ENCODE measurements at regions not wholly inside any gene's neighbourhood (a gene's known extent, or its start where the extent isn't known, plus 50 kb on each side); places are given as distances from the start of the nearest gene placed in this dataset.

DNA sequence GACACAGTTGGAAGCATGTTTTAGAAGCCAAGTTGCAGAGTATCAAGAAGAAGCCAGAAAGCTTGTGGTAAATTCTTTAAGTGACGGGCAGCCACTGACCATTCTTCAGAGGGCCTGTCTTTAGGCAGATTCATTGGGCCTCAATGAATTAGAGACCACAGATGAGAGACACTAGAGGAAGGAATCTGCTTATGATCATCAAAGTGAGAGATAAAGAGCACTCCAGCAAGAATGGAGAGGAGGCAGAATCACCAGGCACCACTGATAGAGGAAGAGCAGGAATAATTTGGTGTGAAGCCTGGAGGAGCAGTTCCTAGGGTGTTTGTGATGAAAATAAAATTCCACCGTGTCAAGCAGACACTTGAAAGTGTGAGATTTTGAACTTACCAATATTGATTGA lies 365.9 kb upstream of the SLC30A5 start:
- DNase-seq: no peak

DNA sequence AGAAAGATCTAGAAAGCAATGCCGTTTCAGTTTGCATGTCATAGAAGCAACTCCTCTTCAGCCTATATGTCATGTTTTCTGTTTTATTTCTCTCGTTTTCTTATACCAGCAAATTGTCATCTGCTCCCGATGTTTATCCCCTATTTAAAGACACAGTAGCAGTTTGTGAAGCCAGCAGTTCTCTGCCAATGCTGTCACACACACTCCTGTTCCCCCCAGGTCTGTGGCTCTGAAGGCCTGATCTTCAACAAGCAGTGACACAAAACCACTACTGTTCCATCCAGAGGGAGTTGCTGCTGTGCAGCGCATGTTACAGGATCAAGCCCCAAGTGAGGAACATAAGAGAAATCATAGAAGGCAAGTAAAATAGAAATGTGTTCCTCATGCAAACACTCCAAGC lies 364.1 kb upstream of the SLC30A5 start:
- no peak for DNase-seq

DNA sequence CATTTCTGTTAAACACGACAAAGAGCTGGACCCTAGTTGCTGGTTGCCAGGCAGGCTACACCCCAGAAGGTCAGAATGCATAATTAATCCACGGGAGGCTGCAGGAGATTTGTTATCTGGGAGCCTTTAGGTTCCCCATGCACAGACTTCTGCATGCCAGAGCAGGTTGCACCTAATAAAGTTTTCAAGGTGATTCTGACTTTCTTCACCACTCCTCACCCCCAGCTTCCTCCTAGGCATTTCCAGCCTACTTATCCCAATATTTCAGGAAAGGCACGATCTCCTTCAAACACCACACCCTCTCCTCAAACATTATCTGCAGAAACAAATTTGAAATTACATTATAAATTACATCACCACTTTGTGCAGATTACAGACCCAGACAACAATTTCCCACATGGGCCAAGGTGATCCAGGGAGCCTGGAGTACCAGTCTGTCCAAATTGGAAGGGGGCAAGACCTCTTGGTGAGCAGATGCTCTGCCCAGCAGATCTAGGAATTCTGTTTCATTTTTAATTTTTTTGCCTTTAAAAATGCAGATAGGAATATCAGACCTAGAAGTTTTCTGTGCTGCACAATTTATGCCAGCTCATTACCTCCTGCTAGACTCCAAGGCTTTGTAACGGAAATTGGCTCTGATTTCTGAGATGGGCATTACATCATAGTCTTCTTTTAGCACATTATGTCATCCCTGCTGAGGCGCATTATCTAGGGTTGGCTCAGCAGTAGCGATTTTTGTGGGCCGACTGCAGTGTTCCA lies 363.4 kb upstream of the SLC30A5 start:
- DNase-seq: no peak

DNA sequence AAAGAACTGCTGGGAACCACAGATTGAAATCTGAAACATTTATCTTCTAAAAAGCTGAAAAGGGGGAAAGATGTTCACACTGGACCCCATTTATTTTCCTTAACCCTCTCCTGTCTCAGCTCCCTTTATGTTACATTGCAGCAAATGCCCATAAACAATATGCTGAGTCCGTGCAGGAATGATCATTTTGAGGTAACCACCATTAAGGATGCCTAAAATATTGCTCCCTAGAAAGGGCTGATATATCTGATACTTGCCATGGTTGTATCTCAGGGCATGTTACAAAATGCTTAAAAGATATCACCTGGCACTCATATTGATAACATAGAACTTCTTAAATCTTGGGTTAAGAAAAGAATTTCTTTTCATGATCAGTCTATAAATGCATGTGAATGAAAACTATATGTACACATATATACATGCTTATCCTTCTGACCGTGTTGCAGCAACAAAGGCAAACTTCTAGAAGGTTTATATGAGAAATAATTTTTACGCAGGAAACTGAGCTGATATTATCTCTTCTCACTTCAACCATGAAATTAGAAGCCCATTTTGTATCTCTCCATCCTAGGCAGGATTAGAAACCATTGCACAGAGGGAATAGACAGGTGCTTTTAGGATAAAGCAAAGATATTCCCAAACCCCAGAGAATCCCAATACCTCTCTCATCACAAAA lies 362.7 kb upstream of the SLC30A5 start:
- DNase-seq: no peak

DNA sequence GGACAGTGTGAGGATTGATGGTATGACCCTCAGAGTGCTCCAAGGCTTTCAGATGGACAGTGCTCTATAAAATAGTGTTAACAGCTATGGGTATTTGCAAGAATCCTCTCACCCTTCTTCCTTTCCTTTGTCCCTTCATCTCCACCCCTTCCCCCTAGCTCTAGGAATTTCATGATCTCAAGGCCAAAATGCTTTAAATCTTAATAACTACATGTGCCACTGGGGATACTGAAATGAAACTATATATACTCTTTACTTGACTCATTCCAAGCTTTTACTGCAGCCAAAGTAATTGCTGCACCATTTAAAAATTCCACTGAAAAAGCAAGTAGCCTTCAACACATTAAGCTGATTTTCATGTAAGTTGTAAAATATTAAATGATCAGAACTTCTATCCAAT lies 361.6 kb upstream of the SLC30A5 start:
- DNase-seq: no peak

DNA sequence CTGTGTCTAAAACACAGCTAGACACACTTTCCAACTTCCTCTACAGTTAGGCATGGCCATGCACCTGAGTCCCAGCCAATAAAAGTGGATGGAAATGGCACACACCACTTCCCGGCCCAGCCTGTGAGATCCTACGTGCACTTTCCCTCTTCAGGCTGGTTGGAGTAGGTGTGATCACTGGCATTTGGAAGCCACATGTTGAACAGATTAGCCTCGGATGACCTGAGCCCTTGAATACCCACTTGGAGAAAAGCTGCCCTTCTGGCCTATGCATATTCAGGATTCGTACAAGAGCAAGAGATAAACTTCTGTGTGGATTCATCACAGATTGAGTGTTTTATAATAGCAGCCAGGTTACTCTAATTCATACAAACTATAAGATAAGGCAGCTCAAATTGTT lies 359.0 kb upstream of the SLC30A5 start:
- DNase-seq: no peak

DNA sequence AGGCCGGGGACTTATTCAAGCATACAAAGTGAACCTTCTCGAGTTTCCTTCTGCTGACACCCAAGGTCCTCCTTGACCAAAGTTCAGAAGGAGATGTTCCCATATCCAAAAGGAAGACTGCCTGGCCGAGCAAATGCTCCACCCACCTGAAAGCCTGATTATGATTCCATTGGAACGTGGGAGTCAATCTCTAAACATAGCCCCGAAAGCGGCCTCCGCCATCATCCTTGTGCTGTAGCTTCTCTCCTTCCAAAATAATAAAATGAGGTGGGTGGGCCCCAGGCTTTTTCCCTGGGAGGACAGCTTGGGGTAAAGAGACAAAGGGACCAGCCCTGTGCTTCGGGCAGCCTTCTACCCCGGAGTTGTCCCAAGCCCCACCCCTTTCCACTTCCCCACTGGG lies 355.6 kb upstream of the SLC30A5 start:
- DNase-seq: no peak

DNA sequence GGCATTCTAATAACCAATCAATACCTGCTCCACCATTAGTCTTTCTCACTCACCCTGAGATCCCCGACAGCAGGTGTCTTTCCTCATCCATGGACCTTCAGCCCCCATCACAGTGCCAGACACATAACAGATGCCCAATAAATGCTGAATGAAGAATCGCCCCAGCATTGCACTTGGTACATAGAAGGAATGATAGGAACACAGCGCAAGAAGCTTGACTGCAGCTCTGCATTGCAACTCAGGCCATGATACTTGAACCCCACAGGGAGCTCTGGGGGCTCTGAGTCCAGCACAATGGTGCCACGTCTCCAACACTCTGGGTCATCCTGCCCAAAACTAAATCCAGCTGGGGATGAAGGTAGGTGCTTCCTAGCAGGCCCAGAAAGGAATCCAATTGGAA lies 355.0 kb upstream of the SLC30A5 start:
- no peak for DNase-seq

DNA sequence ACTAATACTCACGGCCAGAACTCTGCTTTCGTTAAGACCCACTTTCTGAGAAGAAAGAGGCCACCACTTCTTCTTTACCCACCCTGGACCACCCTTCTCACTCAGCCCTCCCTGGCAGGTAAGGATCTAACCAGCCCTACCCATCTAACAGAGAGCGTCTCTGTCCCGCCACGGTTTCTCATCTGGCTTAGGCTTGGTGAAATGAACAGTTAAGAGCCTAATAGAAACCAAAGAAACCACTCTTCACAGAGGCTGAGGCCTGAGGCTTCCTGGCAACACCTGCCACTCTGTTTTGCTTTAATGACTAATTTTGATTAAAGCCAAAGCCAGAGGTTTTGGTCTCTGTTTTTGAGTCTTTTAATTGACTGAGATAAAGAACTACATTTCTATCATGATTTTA lies 354.1 kb upstream of the SLC30A5 start:
- DNase-seq: no peak

DNA sequence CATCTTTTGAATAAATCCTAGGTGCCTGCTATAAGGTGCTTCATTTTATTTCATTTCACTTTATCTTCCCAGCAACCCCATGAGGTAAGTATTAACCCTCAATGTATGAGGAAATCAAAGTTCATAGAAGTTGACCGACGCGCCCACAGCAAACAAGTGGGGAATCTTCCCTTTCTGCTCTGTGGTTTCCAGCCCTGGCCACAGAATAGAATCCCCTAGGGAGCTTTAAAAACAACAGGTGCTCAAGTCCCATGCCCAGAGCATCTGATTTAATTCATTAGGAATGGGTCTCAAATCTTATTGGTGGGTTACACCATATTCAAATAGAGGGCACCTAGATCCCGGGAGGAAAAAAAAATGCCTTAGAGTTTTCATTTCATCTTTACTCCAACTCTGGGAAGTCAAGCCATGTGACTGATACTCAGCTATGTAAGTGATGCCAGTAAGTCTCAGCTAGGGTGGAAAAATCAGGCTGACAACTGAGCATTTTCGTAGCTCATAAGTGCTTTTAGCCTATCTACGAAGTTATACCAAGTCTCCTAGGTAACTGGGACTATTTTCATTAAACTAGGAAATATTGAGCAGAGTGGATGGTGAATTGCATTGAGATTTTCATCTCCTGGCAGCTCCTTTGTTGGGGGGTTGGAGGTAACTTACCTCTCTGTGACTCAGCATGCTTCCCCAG lies 353.4 kb upstream of the SLC30A5 start:
- no peak for DNase-seq

DNA sequence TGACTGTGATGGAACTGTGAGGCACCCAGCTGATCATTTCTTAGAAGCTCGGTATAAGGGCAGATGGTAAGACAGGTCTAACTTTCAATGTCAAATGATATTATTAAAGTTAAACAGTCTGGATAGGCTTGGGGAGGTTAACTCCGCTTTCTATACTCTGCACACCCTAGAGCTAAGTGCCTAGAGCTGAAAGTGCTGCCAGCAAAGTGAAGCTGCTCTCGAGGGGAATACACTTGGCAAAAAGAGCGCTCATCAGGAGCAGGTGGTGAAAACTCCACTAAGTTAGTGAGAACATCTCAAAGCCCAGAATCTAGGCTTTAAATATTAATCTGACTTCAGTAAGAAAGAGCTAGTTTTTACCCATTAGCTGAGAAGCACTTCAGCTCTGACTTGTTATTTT lies 349.6 kb upstream of the SLC30A5 start:
- DNase-seq: no peak

DNA sequence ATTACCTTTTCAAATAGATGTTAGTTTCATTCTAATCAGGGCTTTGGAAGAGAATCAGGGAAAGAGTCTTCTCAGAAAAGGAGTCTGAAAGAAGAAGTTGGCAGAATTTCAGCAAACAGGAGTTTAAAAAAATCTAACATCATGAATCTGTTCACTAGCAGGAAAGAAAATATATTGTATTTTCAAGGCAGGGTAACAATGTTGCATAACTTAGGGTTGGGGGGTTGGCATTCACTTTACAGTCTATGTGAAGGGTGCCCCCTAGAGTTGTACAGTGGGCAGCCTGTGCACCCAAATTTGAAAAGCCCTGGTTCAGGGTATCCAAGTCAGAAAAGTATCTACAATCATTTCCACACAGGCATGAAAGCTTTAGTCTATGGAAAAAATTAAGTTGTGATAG lies 348.4 kb upstream of the SLC30A5 start:
- DNase-seq: no peak

DNA sequence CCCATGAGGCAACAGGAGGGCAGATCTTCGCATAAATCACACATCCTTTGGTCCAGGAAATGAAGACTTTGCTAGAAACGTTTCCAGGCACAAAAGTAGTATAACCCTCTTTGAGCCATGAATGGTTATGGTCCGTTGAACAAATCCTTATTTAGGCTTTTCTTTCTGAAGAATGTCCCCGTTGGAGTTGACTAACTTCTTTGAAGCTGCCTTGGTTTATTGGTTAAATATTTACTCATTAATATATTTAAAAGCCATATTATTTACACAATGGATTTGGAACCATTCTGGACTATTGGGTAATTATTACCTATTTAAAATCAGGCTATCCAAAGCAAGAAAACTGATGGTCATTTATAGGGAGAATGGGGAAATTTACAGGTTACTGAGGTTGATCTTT lies 347.6 kb upstream of the SLC30A5 start:
- DNase-seq: no peak

DNA sequence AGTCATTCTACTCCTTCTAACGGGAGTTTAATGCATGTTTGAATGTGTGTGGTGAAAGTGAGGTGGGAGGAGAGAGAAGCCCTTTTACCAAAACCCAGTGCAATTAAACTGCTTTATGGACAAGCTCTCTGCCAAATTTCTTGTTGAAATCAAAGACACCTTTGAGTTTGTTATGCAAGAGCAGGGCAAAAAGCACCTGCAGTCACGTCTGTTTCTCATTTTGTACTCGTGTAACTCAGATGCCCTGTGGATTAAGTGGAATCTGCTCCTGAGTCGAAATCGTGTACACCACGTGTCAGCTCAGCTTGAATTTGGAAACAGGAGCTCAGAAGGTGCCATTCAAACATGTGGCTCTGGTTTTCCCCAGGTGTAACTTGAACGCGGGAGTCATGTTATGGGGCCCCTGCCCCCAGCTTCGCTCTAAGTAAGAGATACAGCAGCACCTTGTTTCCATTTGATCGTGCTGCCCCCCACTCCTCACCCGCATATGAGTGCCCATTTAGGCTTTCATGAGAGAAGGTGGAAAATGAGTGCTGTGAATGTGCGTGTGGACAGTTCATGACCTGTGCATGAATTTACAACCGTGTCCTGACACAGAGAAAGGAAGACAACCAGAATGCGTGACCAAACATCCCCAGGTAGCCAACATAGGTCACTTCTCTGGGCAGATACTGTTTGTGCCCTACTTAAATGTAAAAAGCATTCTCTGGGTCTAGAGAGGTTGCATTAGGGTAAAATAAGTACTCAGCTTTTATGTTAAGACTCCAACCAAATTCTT lies 347.0 kb upstream of the SLC30A5 start:
- no peak for DNase-seq

DNA sequence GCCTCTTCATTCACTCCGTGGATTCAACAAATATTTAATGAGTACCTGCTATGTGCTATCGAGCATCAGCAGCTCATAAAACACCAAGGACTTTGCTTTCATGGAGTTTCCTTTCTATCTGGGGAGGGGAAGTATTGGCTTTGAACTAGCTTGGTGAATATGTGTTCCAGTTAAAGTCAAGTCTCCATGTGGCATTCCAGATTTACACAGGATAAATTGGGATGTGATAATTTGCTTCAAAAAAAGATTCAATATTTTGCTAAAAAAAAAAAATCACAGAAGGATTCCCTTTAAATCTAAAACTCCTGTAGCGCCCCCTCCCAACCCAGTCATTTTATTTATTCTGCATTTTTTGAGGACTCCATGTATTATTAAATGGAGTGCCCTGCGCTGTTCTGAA lies 346.3 kb upstream of the SLC30A5 start:
- no peak for DNase-seq

DNA sequence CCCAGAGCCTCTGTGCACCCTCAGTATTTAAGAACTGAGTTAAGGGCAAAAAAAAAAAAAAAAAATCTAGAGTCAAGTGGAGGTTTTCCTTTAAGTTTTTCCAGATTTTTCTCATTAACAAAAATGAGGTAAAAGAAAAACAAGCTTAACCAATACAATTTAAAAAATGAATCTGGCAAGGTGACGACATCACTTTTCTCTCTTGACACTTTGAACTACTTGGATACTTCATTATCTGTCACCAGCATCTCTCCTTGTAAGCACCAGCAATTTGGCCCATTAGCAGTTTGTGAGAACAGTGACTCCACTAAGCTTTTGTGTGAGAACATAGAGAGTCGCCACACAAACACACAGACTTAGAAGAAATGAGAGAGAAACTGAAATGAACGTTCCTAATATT lies 345.7 kb upstream of the SLC30A5 start:
- no peak for DNase-seq

DNA sequence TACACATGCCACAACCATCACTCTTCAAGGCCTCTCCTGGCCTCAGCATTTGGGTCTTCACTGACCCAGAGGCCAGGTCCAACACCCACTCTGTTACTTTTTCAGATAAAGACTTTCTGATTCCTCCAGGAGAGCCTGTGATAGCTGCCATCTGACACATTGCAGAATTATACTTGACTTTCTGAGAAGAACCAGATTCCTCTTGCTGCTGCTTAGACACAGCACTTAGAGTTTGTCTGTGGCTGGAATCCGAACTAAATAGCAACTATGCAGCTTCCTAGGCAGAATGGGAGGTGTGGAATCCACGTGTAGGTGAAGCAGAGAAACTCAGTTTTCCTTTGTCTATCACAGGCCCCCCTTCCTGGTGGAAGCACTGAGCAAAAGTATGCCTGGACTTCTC lies 344.7 kb upstream of the SLC30A5 start:
- no peak for DNase-seq

DNA sequence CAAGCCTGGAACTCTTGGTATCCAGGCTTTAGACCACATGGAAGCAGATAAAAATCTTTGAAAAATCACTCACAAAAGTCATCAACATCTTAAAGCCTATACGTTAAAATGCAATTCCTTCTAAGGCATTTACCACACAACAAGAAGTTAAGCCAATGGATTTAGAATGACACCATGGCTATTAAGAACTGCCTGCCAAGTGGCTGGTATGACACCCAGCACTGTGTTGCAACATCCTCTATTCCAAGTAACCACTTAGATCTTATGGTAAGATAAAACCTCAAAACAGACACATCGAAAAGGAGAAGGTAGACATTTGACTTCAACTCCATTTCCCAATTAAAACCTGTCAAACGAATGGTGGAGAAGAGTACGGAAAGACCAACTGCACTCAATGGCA lies 344.2 kb upstream of the SLC30A5 start:
- DNase-seq: no peak

DNA sequence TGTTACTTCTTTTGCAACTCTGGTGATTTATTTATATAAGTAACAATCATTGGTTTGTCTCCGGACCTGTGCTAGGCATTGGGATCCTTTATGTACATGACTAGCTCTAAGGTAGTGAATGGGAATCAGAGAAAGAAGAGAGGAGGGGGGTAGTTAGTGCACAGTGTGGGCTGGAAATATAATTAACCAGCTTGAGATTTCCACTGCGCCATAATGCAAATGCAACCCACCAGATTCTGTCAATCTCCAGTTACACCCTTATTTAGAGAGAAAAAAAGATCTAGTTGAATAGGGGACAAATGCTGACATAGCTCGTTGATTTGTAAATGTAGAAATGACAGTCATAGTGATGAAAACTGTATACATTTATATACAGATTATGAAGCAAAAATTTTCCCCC lies 342.2 kb upstream of the SLC30A5 start:
- no peak for DNase-seq

DNA sequence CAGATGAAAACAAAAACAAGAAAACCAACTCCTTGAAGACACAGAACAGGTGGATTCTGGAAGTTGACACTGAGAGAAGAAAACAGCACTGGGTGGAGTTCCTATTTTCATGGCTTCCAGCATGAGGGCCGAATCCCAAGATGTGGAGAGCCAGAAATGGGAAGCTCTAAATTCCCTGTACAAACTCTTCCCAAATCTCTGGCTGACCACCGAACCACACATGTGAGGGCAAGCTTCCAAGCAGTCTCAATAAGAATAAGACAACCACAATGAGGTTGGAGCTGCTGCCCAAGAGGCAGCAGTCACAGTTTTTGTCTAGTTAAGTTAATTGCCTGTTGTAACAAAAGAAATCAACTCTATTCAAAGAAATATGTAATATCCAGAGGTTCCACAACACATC lies 339.3 kb upstream of the SLC30A5 start:
- DNase-seq: no peak

DNA sequence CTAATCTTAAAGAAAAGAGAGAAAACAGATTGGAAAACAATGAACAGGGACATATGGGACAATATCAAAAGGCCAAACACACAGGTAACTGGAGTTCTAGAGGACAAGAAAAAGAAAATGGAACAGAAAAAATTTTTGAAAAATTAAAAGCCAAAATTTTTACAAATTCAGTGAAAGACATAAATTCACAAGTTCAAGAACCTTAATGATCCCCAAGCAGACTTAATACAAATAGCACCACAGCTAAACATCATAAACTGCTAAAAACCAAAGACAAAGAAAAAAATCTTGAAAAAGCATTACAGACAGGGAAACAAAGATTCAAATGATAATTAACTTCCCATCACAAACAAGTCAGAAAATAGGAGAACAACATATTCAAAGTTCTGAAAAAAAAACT lies 338.5 kb upstream of the SLC30A5 start:
- no peak for DNase-seq

DNA sequence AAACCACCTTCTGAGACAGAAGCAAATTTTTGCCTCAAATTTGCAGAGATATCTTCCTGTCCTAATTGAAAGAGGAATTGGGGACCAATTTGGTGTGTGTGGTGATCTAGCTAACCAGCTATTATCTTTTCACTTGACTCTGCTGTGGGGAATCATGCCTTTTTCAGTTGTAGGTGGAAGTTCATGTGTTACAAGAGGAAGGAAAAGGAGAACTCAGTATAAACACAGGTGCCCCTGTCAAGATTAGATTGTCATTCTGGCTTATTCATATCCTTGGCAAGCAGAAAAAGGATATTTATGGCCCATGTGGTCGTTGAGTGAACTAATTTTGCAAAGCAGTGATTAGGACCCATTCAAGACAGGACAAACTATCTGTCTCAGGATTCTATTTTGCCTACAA lies 336.8 kb upstream of the SLC30A5 start:
- DNase-seq: no peak

DNA sequence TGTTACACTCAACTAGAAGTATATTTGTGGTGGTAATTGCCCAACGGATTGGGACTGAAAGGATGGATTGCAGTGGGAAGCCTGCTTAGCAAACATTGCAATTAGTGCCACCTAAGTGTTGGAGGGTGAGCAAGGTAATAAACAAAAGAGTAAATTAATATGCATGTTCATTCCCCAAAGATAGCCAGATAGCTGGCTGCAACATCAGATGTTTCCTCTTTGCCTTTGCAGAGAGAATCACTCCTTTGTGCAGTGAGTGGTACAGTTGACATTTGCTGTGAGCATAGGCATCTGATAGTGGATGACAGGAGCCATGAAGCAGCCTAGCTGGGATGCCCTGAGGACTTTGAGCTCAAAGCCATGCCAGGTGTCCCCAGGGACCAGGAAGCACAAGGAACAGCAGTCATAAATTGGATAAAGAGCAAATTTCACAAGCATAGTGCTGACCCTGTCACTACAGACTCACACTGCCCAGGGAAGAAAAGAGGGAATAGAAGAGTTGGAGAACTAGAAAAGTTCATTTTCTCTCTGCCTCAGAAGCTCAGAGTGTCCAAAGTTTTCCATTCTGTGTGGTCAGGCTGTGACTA lies 336.1 kb upstream of the SLC30A5 start:
- DNase-seq: no peak
